Endothelial cell (in vitro differentiated cells): ENCODE measurements at regions not wholly inside any gene's neighbourhood (a gene's known extent, or its start where the extent isn't known, plus 50 kb on each side); places are given as distances from the start of the nearest gene placed in this dataset.

Source experiments
- DNase-seq: peaks from one replicate; pipeline ENCODE4 v3.0.0; 2021; ENCODE audit warnings: low spot score
- H3K27ac Mint-ChIP-seq: one replicate; pipeline ENCODE4 v1.8.0; 2021; ENCODE audit warnings: mixed read lengths, inconsistent platforms; ENCODE audit not compliant: unreplicated experiment
- H3K27me3 Mint-ChIP-seq: one replicate; pipeline ENCODE4 v1.8.0; 2021; ENCODE audit warnings: mild to moderate bottlenecking, moderate library complexity, mixed read lengths, inconsistent platforms; ENCODE audit not compliant: unreplicated experiment
- H3K36me3 Mint-ChIP-seq: one replicate; pipeline ENCODE4 v1.8.0; 2021; ENCODE audit warnings: mild to moderate bottlenecking, low read depth, mixed read lengths, inconsistent platforms; ENCODE audit not compliant: unreplicated experiment
- H3K4me1 Mint-ChIP-seq: one replicate; pipeline ENCODE4 v1.8.0; 2021; ENCODE audit warnings: mild to moderate bottlenecking, mixed read lengths, inconsistent platforms; ENCODE audit not compliant: unreplicated experiment
- H3K4me3 Mint-ChIP-seq: one replicate; pipeline ENCODE4 v1.8.0; 2021; ENCODE audit warnings: mild to moderate bottlenecking, mixed read lengths, inconsistent platforms; ENCODE audit not compliant: unreplicated experiment
- H3K9me3 Mint-ChIP-seq: one replicate; pipeline ENCODE4 v1.8.0; 2021; ENCODE audit warnings: mixed read lengths, inconsistent platforms; ENCODE audit not compliant: unreplicated experiment
- CTCF ChIP-seq: fragments of 200-600 bp; sonication (generic); IDR thresholded peaks from one replicate; pipeline ENCODE4 v1.5.0; 2021; ENCODE audit warnings: antibody characterized with exemption; ENCODE audit not compliant: unreplicated experiment

- Mint-ChIP-seq H3K4me1 (no peaks in the 10 kb centered on the region), H3K9me3 (no peaks in the 10 kb centered on the region), H3K36me3 (no peaks in the 10 kb centered on the region), H3K27ac (peak overlapping the region; percentile 44), H3K4me3 (no peak overlapping the region), H3K27me3 (peaks cover 3% of the 10 kb centered on the region)
- no peak for TF ChIP-seq CTCF
- DNase-seq: no peak
Measured at GRCh38 chr10:118484152-118484871, 111.1 kb downstream of the PRLHR start.

- Mint-ChIP-seq H3K4me3 (no peak overlapping the region), H3K27ac (no peak overlapping the region), H3K36me3 (no peaks in the 10 kb centered on the region), H3K4me1 (no peaks in the 10 kb centered on the region), H3K27me3 (peaks cover 3% of the 10 kb centered on the region), H3K9me3 (no peaks in the 10 kb centered on the region)
- TF ChIP-seq CTCF: no peak
- DNase-seq: no peak
Measured at GRCh38 chr10:118483496-118483895, 112.0 kb downstream of the PRLHR start.

GRCh38 chr10:118482393-118483331 lies 112.8 kb downstream of the PRLHR start:
- no peak overlapping the region for H3K27ac Mint-ChIP-seq
- no peaks in the 10 kb centered on the region for H3K36me3 Mint-ChIP-seq
- H3K4me3 Mint-ChIP-seq: no peak overlapping the region
- peaks cover 3% of the 10 kb centered on the region for H3K27me3 Mint-ChIP-seq
- DNase-seq: no peak
- H3K4me1 Mint-ChIP-seq: no peaks in the 10 kb centered on the region
- H3K9me3 Mint-ChIP-seq: no peaks in the 10 kb centered on the region
- no peak for TF ChIP-seq CTCF

- H3K36me3 Mint-ChIP-seq: no peaks in the 10 kb centered on the region
- H3K9me3 Mint-ChIP-seq: no peaks in the 10 kb centered on the region
- H3K4me3 Mint-ChIP-seq: no peak overlapping the region
- no peak overlapping the region for H3K27ac Mint-ChIP-seq
- DNase-seq: no peak
- no peak for TF ChIP-seq CTCF
- H3K4me1 Mint-ChIP-seq: no peaks in the 10 kb centered on the region
- peaks cover 3% of the 10 kb centered on the region for H3K27me3 Mint-ChIP-seq
Measured at GRCh38 chr10:118481871-118482270, 113.6 kb downstream of the PRLHR start.

- no peak for TF ChIP-seq CTCF
- Mint-ChIP-seq H3K4me3 (no peak overlapping the region), H3K27me3 (no peaks in the 10 kb centered on the region), H3K36me3 (no peaks in the 10 kb centered on the region), H3K4me1 (no peaks in the 10 kb centered on the region), H3K9me3 (no peaks in the 10 kb centered on the region), H3K27ac (no peak overlapping the region)
- DNase-seq: no peak
Measured at GRCh38 chr10:118475214-118475613, 120.2 kb downstream of the PRLHR start.
